ENCODE measurements at regions not wholly inside any gene's neighbourhood (a gene's known extent, or its start where the extent isn't known, plus 50 kb on each side); places are given as distances from the start of the nearest gene placed in this dataset.
"Not testable (repeated sequence)": the region's sequence is repeated elsewhere in the genome, so short reads cannot be mapped to it uniquely, and the experiment has no call there.

DNA sequence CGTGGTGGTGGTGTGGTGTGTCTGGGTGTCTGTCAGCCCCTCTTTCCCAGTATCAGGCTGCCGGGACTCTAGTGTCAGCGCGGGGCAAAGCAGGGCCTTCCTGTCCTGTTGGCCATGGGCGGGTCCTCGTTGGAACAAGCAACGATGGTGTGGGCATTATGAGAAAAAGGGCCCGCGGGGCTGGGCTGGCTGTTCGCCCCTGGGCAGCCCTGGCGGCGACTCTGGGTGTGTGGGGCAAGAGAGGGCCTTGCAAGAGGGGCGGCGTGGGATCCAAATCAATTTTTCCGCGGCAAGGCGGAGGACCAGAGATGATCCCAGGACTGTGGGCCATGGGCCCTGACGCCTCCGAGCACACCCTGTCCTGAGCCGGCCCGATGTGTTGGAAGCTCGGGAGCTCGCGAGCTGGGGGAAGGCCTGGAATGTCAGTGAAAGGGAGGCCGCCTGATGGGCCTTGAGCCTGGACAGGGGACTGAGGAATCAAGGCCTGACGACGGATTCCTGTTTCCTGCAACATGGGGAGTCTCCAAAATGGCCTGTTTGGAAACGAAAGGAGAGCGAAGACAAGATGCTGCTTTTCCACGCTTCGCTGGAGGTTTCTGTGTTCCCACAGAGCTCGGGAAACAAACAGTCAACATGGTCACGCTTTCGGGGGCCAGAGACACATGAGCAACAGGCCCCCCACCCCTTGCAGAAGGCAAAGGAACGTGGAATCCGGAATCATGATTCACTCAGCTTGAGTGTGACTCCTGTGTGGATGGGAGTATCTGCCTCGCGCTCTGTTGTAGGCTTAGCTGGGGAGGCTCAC is 364.7 kb upstream of the DEFB115 start:
- Histone ChIP-seq H3K4me2 (ENCODE audit: control insufficient read depth, insufficient read depth) (no peak overlapping the region), H3K9me3 (replicated peaks; ENCODE audit: control insufficient read depth, insufficient read depth, low read length) (no peaks in the 10 kb centered on the region; the same call in 2 of the 3 replicates), H3K27me3 (replicated peaks in 1 of 2; ENCODE audit: control insufficient read depth in 2 of 2, insufficient read depth in 2 of 2, low read length in 1 of 2) (no peaks in the 10 kb centered on the region), H3K79me2 (ENCODE audit: control insufficient read depth, insufficient read depth, low read length) (no peaks in the 10 kb centered on the region), H3K36me3 (ENCODE audit: control insufficient read depth in 2 of 2, insufficient read depth in 2 of 2, low read length in 1 of 2) (no peaks in the 10 kb centered on the region), H3K4me1 (ENCODE audit: control insufficient read depth, insufficient read depth, low read length) (no peaks in the 10 kb centered on the region), H2AFZ (ENCODE audit: control insufficient read depth, low read depth, low read length) (no peak overlapping the region), H4K20me1 (ENCODE audit: control insufficient read depth, insufficient read depth) (no peaks in the 10 kb centered on the region), H3K27ac (ENCODE audit: control insufficient read depth, insufficient read depth) (no peak overlapping the region), H3K4me3 (no peak overlapping the region), H3K9ac (ENCODE audit: control insufficient read depth, insufficient read depth, low read length) (no peak overlapping the region)
- BruUV-seq (replicated peaks) = no TSS peak
- RAD21 ChIA-PET (ENCODE audit: unreplicated experiment) = no interaction called here
- CTCF ChIA-PET = no interaction called here
- in situ Hi-C loops (cut with MboI) = no loop called here
- TF ChIP-seq, protein P1, sequence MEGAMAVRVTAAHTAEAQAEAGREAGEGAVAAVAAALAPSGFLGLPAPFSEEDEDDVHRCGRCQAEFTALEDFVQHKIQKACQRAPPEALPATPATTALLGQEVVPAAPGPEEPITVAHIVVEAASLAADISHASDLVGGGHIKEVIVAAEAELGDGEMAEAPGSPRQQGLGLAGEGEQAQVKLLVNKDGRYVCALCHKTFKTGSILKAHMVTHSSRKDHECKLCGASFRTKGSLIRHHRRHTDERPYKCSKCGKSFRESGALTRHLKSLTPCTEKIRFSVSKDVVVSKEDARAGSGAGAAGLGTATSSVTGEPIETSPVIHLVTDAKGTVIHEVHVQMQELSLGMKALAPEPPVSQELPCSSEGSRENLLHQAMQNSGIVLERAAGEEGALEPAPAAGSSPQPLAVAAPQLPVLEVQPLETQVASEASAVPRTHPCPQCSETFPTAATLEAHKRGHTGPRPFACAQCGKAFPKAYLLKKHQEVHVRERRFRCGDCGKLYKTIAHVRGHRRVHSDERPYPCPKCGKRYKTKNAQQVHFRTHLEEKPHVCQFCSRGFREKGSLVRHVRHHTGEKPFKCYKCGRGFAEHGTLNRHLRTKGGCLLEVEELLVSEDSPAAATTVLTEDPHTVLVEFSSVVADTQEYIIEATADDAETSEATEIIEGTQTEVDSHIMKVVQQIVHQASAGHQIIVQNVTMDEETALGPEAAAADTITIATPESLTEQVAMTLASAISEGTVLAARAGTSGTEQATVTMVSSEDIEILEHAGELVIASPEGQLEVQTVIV (IDR thresholded peaks at IDR 0.05; ENCODE audit: borderline replicate concordance, partially characterized antibody) = no peak
- TF ChIP-seq, protein P2, sequence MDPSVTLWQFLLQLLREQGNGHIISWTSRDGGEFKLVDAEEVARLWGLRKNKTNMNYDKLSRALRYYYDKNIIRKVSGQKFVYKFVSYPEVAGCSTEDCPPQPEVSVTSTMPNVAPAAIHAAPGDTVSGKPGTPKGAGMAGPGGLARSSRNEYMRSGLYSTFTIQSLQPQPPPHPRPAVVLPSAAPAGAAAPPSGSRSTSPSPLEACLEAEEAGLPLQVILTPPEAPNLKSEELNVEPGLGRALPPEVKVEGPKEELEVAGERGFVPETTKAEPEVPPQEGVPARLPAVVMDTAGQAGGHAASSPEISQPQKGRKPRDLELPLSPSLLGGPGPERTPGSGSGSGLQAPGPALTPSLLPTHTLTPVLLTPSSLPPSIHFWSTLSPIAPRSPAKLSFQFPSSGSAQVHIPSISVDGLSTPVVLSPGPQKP (IDR thresholded peaks at IDR 0.05; ENCODE audit: low read depth, low read length) = no peak
- TF ChIP-seq ZNF217 (IDR thresholded peaks at IDR 0.05) = no peak
- no peak for TF ChIP-seq STAT1 (conservative IDR thresholded peaks at IDR 0.05)
- TF ChIP-seq BACH1 (IDR thresholded peaks at IDR 0.05; ENCODE audit: borderline replicate concordance) = no peak
- TF ChIP-seq IRF4 (IDR thresholded peaks at IDR 0.05; ENCODE audit: low read depth, low read length) = no peak
- FAIRE-seq (no peak), ATAC-seq (no peak), DNase-seq (ENCODE audit: low read depth, low spot score) (no peak)
- SMC1A ChIA-PET (ENCODE audit: uncharacterized antibody, unreplicated experiment) = no interaction called here
- intact Hi-C loops (cut with micrococcal nuclease; ENCODE audit: unreplicated experiment) = no loop called here
- 52% methylated on average over 35 of the region's 38 CpGs for WGBS (ENCODE audit: insufficient coverage, insufficient replicate concordance, low lambda C conversion rate, missing lambda C conversion rate)
- POLR2A ChIA-PET = no interaction called here

DNA sequence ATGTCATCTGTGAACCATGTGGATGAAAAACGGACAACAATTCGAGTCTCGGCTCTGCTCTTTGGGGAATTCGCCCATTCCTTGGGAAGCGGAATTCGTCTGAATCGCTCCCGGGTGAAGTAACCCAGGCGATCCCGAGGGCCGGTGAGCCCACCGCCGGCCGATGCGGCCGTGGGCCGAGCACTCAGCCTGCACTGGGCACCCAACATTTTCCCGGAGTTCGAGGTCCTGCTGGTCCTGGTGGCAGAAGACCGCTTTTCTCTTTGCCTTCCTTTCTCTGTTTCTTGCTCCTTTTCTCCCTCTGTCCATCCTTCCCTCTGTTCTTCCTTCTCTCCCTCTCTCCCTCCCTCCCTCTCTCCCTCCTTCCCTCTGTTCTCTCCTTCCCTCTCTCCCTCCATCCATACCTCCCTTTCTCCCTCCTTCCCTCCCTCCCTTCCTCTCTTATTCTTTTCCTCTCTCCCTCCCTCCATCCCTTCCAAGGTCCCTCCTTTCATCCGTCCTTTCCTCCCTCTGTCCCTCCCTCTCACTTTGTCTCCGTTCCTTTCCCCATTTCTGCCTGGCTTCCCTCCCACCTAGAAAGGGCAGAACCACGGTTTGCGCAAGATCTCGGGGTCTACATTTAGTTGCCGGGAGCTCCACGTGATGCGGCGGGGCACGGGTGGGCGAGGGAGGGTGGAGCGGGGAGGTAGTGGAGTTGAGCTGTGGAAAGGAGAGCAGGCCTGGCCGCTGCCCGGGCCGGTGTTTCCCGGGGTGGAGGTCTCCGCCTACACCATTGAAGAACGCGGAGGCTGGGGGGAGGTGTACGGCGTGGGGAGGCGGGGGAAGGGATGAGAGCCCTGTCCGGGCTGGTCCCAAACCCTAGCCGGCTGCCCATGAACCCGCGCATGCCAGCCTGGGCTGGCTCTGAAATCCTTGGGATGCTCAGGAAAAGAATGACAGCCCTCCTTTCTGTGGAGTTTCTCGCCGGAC is 363.8 kb upstream of the DEFB115 start:
- H3K4me2 ChIP-seq (ENCODE audit: control insufficient read depth, insufficient read depth); H3K4me3 ChIP-seq; ATAC-seq; SMC1A ChIA-PET (ENCODE audit: uncharacterized antibody, unreplicated experiment); H3K27ac ChIP-seq (ENCODE audit: control insufficient read depth, insufficient read depth); CTCF ChIA-PET; RAD21 ChIA-PET (ENCODE audit: unreplicated experiment); H3K36me3 ChIP-seq (ENCODE audit: control insufficient read depth in 2 of 2, insufficient read depth in 2 of 2, low read length in 1 of 2); BruUV-seq (replicated peaks); H3K27me3 ChIP-seq (replicated peaks in 1 of 2; ENCODE audit: control insufficient read depth in 2 of 2, insufficient read depth in 2 of 2, low read length in 1 of 2); H3K79me2 ChIP-seq (ENCODE audit: control insufficient read depth, insufficient read depth, low read length); DNase-seq (ENCODE audit: low read depth, low spot score); H3K9me3 ChIP-seq (replicated peaks; ENCODE audit: control insufficient read depth, insufficient read depth, low read length); H2AFZ ChIP-seq (ENCODE audit: control insufficient read depth, low read depth, low read length); H3K9ac ChIP-seq (ENCODE audit: control insufficient read depth, insufficient read depth, low read length); in situ Hi-C loops (cut with MboI); POLR2A ChIA-PET; intact Hi-C loops (cut with micrococcal nuclease; ENCODE audit: unreplicated experiment); H3K4me1 ChIP-seq (ENCODE audit: control insufficient read depth, insufficient read depth, low read length); FAIRE-seq; H4K20me1 ChIP-seq (ENCODE audit: control insufficient read depth, insufficient read depth): not testable (repeated sequence)
- WGBS (ENCODE audit: insufficient coverage, insufficient replicate concordance, low lambda C conversion rate, missing lambda C conversion rate) = 36% methylated on average over 20 of the region's 48 CpGs

Data from GM12878 (cell line).